GM21576 (cell line): ENCODE measurements at regions not wholly inside any gene's neighbourhood (a gene's known extent, or its start where the extent isn't known, plus 50 kb on each side); places are given as distances from the start of the nearest gene placed in this dataset.
A peak's percentile ranks its signal among the peaks of the same experiment; 100 is the strongest.
"Not testable (repeated sequence)": the region's sequence is repeated elsewhere in the genome, so short reads cannot be mapped to it uniquely, and the experiment has no call there.

Experiments used
- ATAC-seq: cut with Tn5 transposase; IDR thresholded peaks from one replicate; pipeline ENCODE4 v1.9.1; 2021; ENCODE audit warnings: mild to moderate bottlenecking, moderate library complexity; ENCODE audit not compliant: unreplicated experiment

DNA sequence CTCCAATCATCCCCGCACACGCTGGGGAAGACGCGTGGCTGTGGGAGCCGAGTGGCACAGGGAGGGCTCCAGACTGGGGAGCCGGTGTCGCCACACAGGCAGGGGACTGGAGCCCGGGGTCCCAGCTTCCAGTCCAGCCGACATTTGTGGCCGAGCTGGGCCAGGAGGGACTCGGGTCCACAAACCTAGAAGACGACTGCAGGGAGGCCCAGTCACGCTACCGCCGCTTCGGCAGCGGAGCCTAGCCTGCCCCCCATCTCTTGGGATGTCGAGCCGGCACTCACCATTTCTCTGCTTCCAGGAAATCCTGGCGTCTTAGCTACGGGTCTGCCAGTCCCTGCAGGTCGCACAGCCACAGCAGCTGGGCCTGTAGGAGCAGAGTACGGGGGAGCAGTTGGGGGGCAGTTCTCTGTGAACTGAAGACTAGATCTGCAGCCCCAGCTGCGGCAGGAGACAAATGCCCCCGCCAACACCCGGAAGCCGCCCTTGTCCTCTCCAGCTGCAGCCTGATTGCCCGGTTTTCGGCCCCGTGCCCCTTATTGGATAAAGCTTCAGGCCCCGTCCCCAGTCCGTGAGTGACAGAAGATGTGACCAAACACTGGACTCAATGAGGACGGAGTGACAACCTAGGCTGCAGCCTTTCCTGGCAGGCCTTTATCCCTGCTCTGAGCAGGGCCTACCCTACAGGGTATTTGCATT is 270.7 kb downstream of the ZNF33B start:
- ATAC-seq, result peak; percentile 72

DNA sequence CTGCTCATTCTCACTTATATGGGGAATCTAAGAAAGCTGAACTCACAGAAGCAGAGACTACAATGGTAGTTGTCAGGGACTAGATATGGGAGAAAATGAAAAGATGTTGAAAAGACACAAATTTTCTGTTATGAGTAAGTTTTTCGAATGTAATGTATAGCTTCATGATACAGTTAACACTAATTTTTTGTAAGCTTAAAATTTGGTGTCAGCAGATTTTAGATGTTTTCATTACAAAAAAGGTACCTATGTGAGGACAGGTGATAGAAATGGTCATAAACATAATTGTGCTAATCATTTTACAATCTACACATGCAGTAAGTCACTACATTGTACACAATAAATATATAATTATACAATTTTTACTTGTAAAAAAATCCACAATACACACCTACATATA is 286.6 kb downstream of the ZNF33B start:
- no peak for ATAC-seq

DNA sequence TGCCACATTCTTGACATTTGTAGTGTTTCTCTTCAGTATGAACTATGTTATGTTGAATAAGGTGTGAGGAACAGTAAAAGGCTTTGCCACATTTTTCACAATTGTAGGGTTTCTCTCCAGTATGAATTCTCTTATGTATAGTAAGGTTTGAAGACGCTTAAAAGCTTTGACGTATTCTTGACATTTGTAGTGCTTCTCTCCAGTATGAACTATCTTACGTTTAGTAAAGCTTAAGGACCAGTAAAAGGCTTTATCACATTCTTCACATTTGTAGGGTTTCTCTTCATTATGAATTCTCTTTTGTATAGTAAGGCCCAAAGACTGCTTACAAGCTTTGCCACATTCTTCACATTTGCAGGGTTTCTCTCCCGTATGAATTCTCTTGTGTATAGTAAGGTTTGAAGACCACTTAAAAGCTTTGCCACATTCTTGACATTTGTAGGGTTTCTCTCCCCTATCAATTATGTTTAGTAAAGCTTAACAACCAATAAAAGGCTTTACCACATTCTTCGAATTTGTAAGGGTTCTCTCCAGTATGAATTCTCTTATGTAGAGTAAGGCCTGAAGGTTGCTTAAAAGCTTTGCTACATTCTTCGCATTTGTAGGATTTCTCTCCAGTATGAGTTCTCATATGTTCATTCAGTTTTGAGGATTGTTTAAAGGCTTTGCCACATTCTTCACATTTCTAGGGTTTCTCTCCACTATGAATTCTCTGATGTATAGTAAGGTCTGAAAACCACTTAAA is 301.6 kb downstream of the ZNF33B start:
- ATAC-seq, result not testable (repeated sequence)

DNA sequence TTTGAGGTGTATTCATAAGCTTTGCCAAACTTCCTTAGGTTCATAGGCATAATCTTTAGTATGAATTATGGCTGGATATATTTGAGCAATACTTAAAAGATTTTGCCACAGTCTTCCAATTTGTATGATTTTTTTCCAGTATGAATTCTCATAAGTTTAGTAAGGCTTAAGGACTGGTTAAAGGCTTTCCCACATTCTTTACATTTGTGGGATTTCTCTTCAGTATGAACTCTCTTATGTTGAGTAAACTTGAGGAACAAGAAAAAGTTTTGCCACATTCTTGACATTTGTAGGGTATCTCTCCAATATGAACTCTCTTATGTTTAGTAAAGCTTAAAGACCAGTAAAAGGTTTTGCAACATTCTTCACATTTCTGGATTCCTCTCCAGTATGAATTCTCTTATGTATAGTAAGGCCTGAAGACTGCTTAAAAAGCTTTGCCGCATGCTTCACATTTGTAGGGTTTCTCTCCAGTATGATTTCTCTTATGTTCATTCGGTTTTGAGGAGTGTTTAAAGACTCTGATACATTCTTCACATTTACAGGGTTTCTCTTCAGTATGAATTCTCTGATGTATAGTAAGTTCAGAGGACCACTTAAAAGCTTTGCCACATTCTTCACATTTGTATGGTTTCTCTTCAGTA is 302.6 kb downstream of the ZNF33B start:
- ATAC-seq, result not testable (repeated sequence)

DNA sequence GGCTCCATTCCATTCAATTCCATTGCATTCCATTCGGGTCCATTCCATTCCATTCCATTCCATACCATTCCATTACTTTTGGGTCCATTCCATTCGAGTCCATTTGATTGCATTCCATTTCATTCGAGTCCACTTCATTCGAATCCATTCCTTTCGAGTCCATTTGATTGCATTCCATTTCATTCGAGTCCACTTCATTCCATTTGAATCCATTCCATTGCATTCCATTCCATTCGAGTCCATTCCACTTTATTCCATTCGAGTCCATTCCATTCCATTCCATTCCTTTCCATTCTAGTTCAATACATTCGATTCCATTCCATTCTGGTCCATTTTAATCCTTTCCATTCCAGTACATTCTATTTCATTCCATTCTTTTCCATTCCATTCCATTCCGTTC is 334.0 kb downstream of the ZNF33B start:
- ATAC-seq, result no peak

DNA sequence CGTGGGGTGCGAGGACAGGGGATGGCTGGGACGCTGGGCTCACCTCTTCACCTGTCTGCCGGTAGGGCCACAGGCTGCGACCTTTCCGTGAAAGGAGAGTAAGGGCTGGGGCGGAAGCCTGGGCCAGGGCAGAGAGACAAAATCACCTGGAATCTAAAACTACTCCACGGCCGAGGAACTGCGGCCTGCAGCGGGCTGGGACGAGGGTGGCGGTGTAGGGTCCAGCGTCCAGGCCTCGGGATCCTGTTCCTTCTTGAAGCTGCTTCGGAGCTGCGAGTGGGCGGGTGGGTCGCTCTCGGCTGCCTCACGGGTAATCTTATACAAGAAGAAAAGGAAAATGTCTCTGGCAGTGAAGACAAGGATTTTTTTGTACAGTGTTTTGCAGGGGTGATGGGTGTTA is 356.5 kb downstream of the ZNF33B start:
- not testable (repeated sequence) for ATAC-seq

DNA sequence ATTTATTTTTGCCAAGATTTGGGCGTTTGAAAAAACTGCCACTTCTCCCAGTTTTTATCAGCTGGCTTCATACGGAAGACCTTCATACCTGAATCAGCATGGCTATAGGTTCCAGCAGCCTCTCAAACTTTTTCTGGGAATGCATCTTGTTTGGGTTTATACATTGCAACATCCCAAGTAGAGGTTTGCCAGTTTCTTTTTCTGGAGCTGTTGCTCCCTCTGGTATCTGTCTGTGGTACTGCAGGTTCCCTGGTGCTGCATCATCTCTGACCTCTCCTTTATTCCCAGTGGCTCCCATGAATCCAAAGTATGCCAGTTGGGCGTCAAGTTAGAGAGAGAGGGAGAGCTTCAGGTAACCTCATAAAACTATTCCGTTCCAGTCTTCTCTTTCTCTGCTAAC is 368.6 kb downstream of the ZNF33B start:
- not testable (repeated sequence) for ATAC-seq

DNA sequence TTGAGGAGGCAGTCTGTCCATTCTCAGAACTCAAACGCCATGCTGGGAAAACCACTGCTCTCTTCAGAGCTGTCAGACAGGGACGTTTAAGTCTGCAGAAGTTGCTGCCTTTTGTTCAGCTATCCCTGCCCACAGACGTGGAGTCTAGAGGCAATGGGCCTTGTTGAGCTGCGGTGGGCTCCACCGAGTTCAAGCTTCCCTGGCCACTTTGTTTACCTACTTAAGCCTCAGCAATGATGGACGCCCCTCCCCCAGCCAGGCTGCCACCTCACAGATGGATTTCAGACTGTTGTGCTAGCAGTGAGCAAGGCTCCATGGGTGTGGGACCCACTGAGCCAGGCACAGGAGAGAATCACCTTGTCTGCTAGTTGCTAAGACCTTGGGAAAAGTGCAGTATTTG is 375.1 kb downstream of the ZNF33B start:
- ATAC-seq, result not testable (repeated sequence)

DNA sequence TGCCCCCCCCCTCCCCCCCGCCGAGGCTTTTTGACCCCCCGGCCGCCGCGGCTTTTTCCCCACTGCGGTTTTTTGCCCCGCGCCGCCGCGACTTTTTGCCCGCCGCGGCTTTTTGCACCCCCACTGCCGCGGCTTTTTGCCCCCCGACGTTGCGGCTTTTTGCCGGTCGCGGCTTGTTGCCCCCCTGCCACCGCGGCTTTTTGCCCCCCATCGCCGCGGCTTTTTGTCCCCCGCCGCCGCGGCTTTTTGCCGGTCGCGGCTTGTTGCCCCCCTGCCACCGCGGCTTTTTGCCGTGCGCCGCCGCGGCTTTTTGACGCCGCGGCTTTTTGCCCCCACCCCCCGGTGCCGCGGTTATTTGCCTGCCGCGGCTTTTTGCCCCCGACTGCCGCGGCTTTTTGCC is 395.4 kb downstream of the ZNF33B start:
- ATAC-seq, result not testable (repeated sequence)

DNA sequence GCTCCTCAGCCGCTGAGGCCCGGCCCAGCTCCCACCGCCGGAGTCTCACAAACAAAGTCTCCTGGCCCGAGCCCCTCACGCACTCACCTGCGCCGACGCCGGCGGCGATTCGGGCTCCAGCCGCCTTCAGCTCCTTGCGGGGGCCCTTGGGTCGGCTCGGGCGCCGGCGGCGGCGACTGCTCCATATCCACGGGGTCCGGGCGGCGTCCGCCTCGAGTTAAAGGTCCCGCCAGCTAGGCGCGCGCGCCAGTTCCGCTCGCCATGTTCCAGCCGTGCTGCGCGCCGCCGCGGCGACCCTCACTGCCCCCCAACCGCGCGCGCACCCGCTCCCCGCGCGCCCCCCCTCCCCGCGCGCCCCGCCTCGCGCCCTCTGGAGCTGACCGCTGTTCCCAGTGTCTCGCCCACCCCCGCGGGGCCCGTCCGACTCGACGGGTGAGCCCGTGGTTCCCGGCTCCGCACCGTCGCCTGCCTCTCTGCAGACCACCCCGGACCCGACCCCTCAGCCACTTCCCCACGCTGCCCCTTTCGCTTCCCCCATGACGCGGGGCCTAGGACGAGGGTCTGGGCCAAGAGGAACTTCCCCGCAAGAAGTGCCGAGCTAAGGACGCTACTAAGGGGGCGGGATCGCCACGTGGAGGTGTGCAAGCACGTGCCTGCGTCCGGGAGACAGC is 396.1 kb downstream of the ZNF33B start:
- no peak for ATAC-seq

DNA sequence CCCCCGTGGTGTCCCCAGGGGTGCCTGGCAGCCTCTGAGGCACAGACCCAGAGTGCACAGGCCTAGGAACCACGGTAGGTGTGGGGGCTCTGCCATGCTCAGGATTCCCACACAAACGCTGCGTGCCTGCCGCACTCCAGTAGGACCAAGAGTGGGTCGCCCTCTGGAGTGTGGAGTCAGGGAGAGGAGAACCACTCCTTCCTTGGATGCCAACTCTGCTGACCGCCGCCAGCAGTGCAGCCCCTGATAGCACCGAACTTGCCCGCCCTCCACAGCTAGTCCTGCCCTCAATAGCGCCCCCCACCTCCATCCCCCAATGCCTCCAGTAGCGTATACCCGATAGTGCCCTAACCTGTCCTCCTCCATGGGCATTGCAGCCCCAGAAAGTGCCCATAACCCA is 402.0 kb downstream of the ZNF33B start:
- ATAC-seq, result not testable (repeated sequence)

DNA sequence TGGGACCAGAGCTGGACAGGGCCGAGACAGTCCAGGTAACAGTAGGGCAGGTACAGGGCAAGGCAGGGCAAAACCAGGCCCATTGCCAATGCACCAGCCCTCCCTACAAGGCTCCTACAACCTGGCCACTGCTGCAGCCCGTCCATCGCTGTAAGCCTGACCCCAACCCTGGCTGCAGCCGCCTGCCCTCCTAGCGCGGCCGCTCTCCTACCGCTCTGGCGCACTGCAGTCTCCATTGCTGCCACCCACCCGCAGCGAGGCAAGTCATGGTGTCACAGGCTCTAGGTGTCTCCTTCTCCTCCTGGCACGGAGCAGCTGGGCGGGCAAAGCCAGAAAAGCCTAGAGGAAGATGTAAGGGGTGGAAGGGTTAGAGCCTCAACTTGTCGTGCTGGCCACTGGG is 402.6 kb downstream of the ZNF33B start:
- not testable (repeated sequence) for ATAC-seq

DNA sequence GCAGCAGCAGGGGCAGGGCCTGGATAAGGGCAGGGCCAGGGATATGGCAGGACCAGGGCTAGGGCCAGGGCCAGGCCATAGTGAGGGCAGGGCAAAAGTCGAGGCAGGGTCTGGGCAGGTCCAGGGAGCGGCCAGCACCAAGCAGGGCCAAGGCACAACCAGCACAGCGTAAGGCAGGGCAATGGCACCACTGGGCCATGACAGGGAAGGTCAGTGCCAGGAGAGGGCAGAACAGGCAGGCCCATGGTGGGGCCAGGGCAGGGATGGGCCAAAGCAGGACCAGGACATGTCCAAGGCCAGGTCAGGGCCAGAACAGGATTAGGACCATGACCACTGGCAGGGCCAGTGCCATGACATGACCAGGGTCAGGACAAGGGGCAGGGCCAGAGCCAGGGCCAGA is 403.1 kb downstream of the ZNF33B start:
- not testable (repeated sequence) for ATAC-seq

DNA sequence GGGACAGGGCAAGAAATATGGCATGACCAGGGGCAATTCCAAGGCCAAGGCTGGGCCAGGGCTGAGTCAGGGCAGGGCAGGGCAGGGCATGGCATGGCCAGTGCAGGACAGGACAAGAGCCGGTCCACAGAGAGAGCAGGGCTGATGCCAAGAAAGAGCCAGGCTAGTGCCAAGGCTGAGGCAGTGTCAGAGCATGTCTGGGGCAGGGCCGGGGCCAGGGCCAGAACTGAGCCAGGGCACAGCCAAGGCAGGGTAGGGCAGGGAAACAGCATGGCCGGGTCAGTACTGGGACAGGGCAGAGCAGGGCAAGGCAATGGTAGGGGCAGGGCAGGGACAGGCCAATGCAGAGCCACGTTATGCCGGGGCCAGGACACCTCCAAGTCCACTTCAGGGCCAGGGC is 403.9 kb downstream of the ZNF33B start:
- not testable (repeated sequence) for ATAC-seq

DNA sequence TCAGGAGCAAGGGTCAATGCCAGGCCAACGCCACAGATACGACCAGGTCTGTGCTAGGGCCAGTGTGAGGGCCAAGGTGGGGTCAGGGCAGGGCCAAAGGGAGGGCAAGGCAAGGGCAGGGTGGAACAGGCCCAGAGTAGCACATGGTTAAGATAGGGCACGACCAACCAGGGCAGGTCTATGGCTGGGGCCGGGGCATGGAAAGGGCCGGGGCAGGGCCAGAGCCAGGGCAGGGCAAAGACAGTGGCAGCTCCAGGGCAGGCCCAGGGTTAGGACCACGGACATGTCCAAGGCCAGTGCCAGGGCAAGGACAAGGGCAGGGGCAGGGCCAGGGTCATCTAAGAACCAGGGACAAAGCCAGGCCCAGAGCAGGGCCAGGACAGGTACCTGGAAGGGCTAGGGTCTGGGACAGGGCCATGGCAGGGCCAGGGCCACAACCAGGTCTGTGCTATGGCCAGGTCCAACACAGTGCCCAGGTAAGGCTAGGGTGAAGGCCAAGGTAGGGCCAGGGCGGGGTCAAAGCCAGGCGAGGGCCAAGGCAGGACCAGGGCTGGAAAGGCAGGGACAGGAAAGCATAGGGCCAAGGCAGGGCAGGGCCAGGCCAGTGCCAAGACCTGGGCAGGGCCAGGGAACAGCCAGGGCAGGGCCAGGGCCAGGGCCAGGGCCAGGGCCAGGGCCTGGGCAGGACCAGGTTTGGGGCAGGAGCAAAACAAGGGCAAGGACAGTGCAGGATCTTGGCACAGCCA is 404.7 kb downstream of the ZNF33B start:
- ATAC-seq, result not testable (repeated sequence)

DNA sequence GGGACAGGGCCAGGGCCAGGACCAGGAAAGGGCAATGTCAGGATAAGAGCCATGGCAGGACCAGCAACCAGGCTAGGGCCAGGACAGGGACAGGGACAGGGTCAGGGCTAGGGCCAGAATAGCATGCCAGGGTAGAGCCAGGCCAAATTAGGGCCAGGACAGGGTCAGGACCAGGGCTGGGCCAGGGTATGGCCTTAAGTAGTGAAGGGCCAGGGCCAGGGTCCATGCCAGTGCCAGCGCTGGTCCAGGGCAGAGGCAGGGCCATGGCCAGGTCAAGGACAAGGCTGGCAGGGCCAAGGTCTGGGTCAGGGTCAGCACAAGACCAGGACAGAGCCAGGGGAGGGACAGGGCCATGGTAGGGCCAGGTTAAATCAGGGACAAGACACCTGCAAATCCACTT is 405.4 kb downstream of the ZNF33B start:
- not testable (repeated sequence) for ATAC-seq

DNA sequence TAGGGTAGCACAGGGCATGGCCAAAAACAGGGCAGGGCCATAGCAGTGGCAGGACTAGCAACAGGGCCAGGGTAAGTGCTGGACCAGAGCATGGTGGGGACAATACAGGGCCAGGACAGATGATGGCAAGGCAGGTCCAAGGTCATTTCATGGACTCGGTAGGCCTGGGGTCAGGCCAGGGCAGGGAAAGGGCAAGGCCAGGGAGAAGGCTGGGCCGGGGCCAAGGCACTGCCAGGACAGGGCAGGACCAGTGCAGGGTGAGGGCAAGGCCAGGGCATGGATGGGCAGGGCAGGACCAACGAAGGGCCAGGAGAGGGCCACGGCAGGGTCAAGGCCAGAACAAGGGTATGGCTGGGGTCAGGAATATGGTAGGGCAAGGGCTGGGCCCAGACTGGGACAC is 407.6 kb downstream of the ZNF33B start:
- ATAC-seq, result not testable (repeated sequence)

DNA sequence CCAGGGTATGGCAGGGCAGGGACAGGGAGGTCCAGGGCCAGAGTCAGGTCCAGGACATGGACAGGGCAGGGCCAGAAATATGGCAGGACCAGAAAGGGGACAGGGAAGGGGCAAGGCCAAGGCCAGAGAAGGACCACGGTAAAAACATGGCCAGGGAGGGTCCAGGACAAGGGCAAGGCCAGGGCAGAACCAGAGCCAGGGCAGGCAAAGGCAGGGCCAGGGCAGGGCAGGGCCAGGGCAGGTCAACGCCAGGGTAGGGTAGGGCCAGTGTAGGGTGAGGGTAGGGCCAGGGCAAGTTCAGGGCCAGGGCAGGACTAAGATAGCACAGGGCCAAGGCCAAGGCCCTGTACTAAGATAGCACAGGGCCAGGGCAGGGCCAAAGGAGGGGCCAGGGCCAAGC is 408.3 kb downstream of the ZNF33B start:
- ATAC-seq, result not testable (repeated sequence)

DNA sequence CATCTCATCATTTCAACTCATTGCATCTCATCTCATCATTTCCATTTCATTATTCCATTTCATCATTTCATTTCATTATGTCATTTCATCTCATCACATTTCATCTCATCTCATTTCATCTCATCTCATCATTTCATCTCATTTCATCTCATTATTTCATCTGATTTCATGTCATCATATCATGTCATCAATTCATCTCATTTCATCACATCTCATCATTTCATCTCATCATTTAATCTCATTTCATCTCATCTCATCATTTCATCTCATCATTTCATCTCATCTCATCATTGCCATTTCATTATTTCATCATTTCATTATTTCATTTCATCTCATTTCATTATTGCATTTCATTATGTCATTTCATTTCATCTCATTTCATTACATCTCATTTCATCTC is 410.5 kb downstream of the ZNF33B start:
- ATAC-seq, result not testable (repeated sequence)

DNA sequence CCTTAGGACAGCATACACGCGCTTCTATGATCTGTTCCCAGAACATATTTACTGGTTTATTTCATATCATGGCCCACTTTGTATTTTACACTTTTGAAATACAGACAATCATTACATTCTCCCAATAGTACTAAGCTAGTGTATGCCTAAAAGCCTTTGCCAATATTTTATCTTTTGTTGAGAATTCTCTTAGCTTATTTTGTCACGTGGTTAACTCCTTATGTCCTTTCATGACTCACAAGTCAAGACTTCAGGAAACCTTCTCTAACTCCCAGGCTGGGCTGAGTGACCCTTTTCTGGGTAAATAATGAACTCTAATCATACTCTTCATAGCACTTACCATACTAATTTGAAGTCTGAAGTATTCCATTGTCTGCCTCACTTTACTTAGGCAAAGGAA is 444.8 kb downstream of the ZNF33B start:
- ATAC-seq, result not testable (repeated sequence)

DNA sequence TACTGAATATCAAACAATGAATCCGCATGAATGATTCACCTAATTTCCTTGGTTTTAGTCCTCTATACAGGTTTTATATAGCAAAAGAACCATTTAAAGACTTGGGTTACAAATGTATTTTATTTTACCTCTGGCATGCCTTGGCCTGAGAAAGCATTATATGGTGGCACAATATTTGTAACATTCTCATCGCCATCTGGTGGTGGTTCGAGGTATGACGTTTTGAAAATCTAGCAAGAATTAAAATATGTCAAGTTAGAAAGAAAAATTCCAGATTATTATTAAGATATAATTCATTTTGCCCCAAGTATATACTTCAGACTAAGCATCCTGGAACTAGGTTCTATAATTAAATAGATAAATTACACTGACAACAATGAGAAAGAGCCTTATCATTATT is 445.9 kb downstream of the ZNF33B start:
- not testable (repeated sequence) for ATAC-seq
